ENCODE measurements at regions not wholly inside any gene's neighbourhood (a gene's known extent, or its start where the extent isn't known, plus 50 kb on each side); places are given as distances from the start of the nearest gene placed in this dataset.

DNA sequence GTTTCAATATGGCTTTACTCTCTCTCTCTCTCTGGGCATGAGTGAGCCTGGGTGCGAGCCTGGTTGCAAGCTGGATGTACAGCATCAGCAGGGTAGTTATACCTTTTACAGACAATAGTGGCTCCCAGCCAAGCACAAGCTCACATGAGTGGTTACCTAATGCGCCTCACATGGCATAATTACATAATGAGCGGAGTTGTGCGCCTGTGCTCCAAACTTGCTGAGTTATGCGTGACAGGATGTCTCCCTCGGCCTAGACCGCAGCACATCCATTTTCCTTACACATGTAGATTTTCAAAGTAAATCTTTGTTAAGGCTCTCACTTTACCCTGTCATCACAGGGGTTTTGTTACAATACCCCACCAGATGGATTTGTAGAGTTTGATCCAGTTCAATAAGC, 233.5 kb upstream of the WWC1 start:
- H3K27me3 ChIP-seq (ENCODE audit: insufficient read depth, low read length) = no peaks in the 10 kb centered on the region
- no peaks in the 10 kb centered on the region for H3K9me3 ChIP-seq (ENCODE audit: low read depth, low read length)
- no peaks in the 10 kb centered on the region for H4K20me1 ChIP-seq (ENCODE audit: insufficient read depth, low read length)
- no peak overlapping the region for H3K4me2 ChIP-seq (ENCODE audit: insufficient read depth, low read length)
- no peak for DNase-seq (ENCODE audit: insufficient read length, low spot score, missing footprints)
- no peaks in the 10 kb centered on the region for H3K79me2 ChIP-seq (ENCODE audit: insufficient read depth, low read length)
- no peaks in the 10 kb centered on the region for H3K4me1 ChIP-seq (ENCODE audit: insufficient read depth, low read length)
- H2AFZ ChIP-seq (ENCODE audit: low read length) = no peak overlapping the region
- TF ChIP-seq CTCF (IDR thresholded peaks at IDR 0.05; ENCODE audit: extremely low read depth, low read depth, low read length) = no peak
- H3K4me3 ChIP-seq (ENCODE audit: insufficient read depth, low read length) = no peak overlapping the region
- H3K27ac ChIP-seq (ENCODE audit: low read depth, low read length) = no peak overlapping the region
- no peaks in the 10 kb centered on the region for H3K36me3 ChIP-seq (ENCODE audit: insufficient read depth, low read length)

GRCh38 chr5:168059131-168059530, 232.3 kb upstream of the WWC1 start:
- H3K4me1 ChIP-seq (ENCODE audit: insufficient read depth, low read length) = no peaks in the 10 kb centered on the region
- H2AFZ ChIP-seq (ENCODE audit: low read length) = no peak overlapping the region
- no peak for DNase-seq (ENCODE audit: insufficient read length, low spot score, missing footprints)
- H3K4me2 ChIP-seq (ENCODE audit: insufficient read depth, low read length) = no peak overlapping the region
- H3K79me2 ChIP-seq (ENCODE audit: insufficient read depth, low read length) = no peaks in the 10 kb centered on the region
- no peaks in the 10 kb centered on the region for H3K36me3 ChIP-seq (ENCODE audit: insufficient read depth, low read length)
- H3K9me3 ChIP-seq (ENCODE audit: low read depth, low read length) = no peaks in the 10 kb centered on the region
- H3K27ac ChIP-seq (ENCODE audit: low read depth, low read length) = no peak overlapping the region
- no peak overlapping the region for H3K4me3 ChIP-seq (ENCODE audit: insufficient read depth, low read length)
- H3K27me3 ChIP-seq (ENCODE audit: insufficient read depth, low read length) = no peaks in the 10 kb centered on the region
- no peak for TF ChIP-seq CTCF (IDR thresholded peaks at IDR 0.05; ENCODE audit: extremely low read depth, low read depth, low read length)
- H4K20me1 ChIP-seq (ENCODE audit: insufficient read depth, low read length) = no peaks in the 10 kb centered on the region

DNA sequence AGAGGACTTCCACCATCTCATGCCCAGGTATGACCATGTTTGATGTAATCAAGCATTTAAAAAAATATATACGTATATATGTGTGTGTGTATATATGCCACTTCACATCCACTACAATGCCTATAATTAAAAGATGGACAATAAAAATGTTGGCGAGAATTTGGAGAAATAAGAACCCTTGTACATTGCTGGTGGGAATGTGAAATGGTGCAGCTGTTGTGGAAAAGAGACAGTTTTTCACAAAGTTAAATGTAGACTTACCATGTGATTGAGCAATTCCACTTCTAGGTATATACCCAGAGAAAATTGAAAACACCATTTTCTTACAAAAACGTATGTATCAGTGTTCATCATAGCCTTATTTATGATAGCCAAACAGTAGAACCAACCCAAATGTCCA, 229.2 kb upstream of the WWC1 start:
- no peaks in the 10 kb centered on the region for H4K20me1 ChIP-seq (ENCODE audit: insufficient read depth, low read length)
- H3K4me3 ChIP-seq (ENCODE audit: insufficient read depth, low read length) = no peak overlapping the region
- no peak overlapping the region for H3K4me2 ChIP-seq (ENCODE audit: insufficient read depth, low read length)
- no peaks in the 10 kb centered on the region for H3K36me3 ChIP-seq (ENCODE audit: insufficient read depth, low read length)
- no peak overlapping the region for H2AFZ ChIP-seq (ENCODE audit: low read length)
- H3K4me1 ChIP-seq (ENCODE audit: insufficient read depth, low read length) = no peaks in the 10 kb centered on the region
- no peak overlapping the region for H3K27ac ChIP-seq (ENCODE audit: low read depth, low read length)
- DNase-seq (ENCODE audit: insufficient read length, low spot score, missing footprints) = no peak
- H3K9me3 ChIP-seq (ENCODE audit: low read depth, low read length) = no peaks in the 10 kb centered on the region
- H3K27me3 ChIP-seq (ENCODE audit: insufficient read depth, low read length) = no peaks in the 10 kb centered on the region
- no peak for TF ChIP-seq CTCF (IDR thresholded peaks at IDR 0.05; ENCODE audit: extremely low read depth, low read depth, low read length)
- H3K79me2 ChIP-seq (ENCODE audit: insufficient read depth, low read length) = no peaks in the 10 kb centered on the region

DNA sequence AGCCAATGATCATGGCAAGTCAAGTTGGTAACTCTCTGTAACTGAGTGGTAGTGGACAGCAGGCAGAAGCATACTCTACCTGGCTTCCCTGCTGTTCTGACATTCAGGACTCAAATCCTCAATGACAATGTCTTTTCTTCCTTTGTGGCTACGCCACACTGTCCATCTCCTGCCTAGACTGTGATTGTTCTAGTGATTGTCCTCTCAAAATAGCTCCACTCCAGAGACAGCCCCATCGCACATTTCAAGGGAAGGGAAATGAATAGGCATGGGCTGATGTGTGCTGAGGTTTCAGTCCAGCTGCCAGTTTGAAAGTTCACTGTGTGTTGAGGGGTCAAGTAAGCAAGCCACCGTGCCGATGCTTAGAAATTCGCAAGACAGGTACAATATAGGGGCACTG, 227.0 kb upstream of the WWC1 start:
- H3K36me3 ChIP-seq (ENCODE audit: insufficient read depth, low read length) = no peaks in the 10 kb centered on the region
- no peaks in the 10 kb centered on the region for H3K79me2 ChIP-seq (ENCODE audit: insufficient read depth, low read length)
- no peak overlapping the region for H2AFZ ChIP-seq (ENCODE audit: low read length)
- H3K4me3 ChIP-seq (ENCODE audit: insufficient read depth, low read length) = no peak overlapping the region
- TF ChIP-seq CTCF (IDR thresholded peaks at IDR 0.05; ENCODE audit: extremely low read depth, low read depth, low read length) = no peak
- no peak for DNase-seq (ENCODE audit: insufficient read length, low spot score, missing footprints)
- H4K20me1 ChIP-seq (ENCODE audit: insufficient read depth, low read length) = no peaks in the 10 kb centered on the region
- H3K4me1 ChIP-seq (ENCODE audit: insufficient read depth, low read length) = no peaks in the 10 kb centered on the region
- H3K4me2 ChIP-seq (ENCODE audit: insufficient read depth, low read length) = no peak overlapping the region
- H3K27me3 ChIP-seq (ENCODE audit: insufficient read depth, low read length) = no peaks in the 10 kb centered on the region
- H3K9me3 ChIP-seq (ENCODE audit: low read depth, low read length) = no peaks in the 10 kb centered on the region
- H3K27ac ChIP-seq (ENCODE audit: low read depth, low read length) = no peak overlapping the region
